ENCODE measurements at regions not wholly inside any gene's neighbourhood (a gene's known extent, or its start where the extent isn't known, plus 50 kb on each side); places are given as distances from the start of the nearest gene placed in this dataset.

- no peak overlapping the region for H3K27ac ChIP-seq (ENCODE audit: low read length)
- TF ChIP-seq RAD21 (conservative IDR thresholded peaks at IDR 0.05) = peak; percentile 31
- no peak for TF ChIP-seq SMC3 (conservative IDR thresholded peaks at IDR 0.05; ENCODE audit: poor library complexity)
- TF ChIP-seq CTCF (IDR thresholded peaks at IDR 0.05; ENCODE audit: poor library complexity, severe bottlenecking) = peak; percentile 55
- TF ChIP-seq TAF1 (IDR thresholded peaks at IDR 0.05; ENCODE audit: low read depth) = no peak
- H3K9ac ChIP-seq (ENCODE audit: low read length) = no peak overlapping the region
- no peak overlapping the region for H3K4me2 ChIP-seq (ENCODE audit: low read length)
- no peak overlapping the region for H3K4me3 ChIP-seq (ENCODE audit: low read length)
- H3K27me3 ChIP-seq (ENCODE audit: insufficient read depth, low read depth, low read length) = no peaks in the 10 kb centered on the region
- H4K20me1 ChIP-seq (ENCODE audit: insufficient read depth) = no peaks in the 10 kb centered on the region
- no peaks in the 10 kb centered on the region for H3K9me2 ChIP-seq (ENCODE audit: insufficient read depth, low read length)
- H3K9me3 ChIP-seq (ENCODE audit: low read length) = no peaks in the 10 kb centered on the region
- no peaks in the 10 kb centered on the region for H3F3A ChIP-seq (ENCODE audit: insufficient read depth, low read length, poor library complexity, severe bottlenecking)
- H3K79me2 ChIP-seq (replicated peaks; ENCODE audit: insufficient read depth, low read length) = no peaks in the 10 kb centered on the region
- no peak overlapping the region for H2AFZ ChIP-seq (ENCODE audit: low read depth, low read length)
- no peaks in the 10 kb centered on the region for H3K36me3 ChIP-seq (ENCODE audit: insufficient read depth, low read length)
Measured at GRCh38 chr1:172719694-172720138, 60.8 kb downstream of the FASLG start.

- TF ChIP-seq TAF1 (IDR thresholded peaks at IDR 0.05; ENCODE audit: low read depth) (no peak), POLR2AphosphoS5 (IDR thresholded peaks at IDR 0.05) (no peak), REST (IDR thresholded peaks at IDR 0.05; ENCODE audit: borderline replicate concordance) (no peak), SMC3 (conservative IDR thresholded peaks at IDR 0.05; ENCODE audit: poor library complexity) (no peak), EZH2 (IDR thresholded peaks at IDR 0.05; ENCODE audit: borderline replicate concordance, insufficient read depth, low read length, poor library complexity, severe bottlenecking) (no peak), RAD21 (conservative IDR thresholded peaks at IDR 0.05) (no peak), CTCF (IDR thresholded peaks at IDR 0.05; ENCODE audit: poor library complexity, severe bottlenecking) (no peak), EP300 (conservative IDR thresholded peaks at IDR 0.05; ENCODE audit: poor library complexity, severe bottlenecking) (no peak), MXI1 (conservative IDR thresholded peaks at IDR 0.05; ENCODE audit: poor library complexity, severe bottlenecking) (no peak)
- H3K27ac ChIP-seq (ENCODE audit: low read length) = no peak overlapping the region
- H3K4me3 ChIP-seq (ENCODE audit: low read length) = no peak overlapping the region
- H3K79me2 ChIP-seq (replicated peaks; ENCODE audit: insufficient read depth, low read length) = no peaks in the 10 kb centered on the region
- H3K27me3 ChIP-seq (ENCODE audit: insufficient read depth, low read depth, low read length) = no peaks in the 10 kb centered on the region
- H3K9me2 ChIP-seq (ENCODE audit: insufficient read depth, low read length) = no peaks in the 10 kb centered on the region
- no peak overlapping the region for H3K9ac ChIP-seq (ENCODE audit: low read length)
- no peak overlapping the region for H2AFZ ChIP-seq (ENCODE audit: low read depth, low read length)
- no peaks in the 10 kb centered on the region for H3F3A ChIP-seq (ENCODE audit: insufficient read depth, low read length, poor library complexity, severe bottlenecking)
- no peaks in the 10 kb centered on the region for H4K20me1 ChIP-seq (ENCODE audit: insufficient read depth)
- no peaks in the 10 kb centered on the region for H3K9me3 ChIP-seq (ENCODE audit: low read length)
- no peaks in the 10 kb centered on the region for H3K36me3 ChIP-seq (ENCODE audit: insufficient read depth, low read length)
- no peak overlapping the region for H3K4me2 ChIP-seq (ENCODE audit: low read length)
Measured at GRCh38 chr1:172720339-172720738, 61.4 kb downstream of the FASLG start.

Data from neural cell (in vitro differentiated cells).